Stomach (tissue), 4 donors: ENCODE measurements at regions not wholly inside any gene's neighbourhood (a gene's known extent, or its start where the extent isn't known, plus 50 kb on each side); places are given as distances from the start of the nearest gene placed in this dataset.

Experiments
- EP300 ChIP-seq: sonication (generic); formaldehyde crosslinking; IDR thresholded peaks from one replicate; pipeline ENCODE4 v1.6.1; 2017; ENCODE audit warnings: antibody characterized with exemption
- POLR2A ChIP-seq, 4 donors: fragments of 450-650 bp; IDR thresholded peaks; one replicate each; pipeline ENCODE4 v1.6.1; 2016; ENCODE audit warnings: antibody characterized with exemption in 4 of 4, control low read depth in 2 of 4, mild to moderate bottlenecking in 1 of 4, moderate library complexity in 1 of 4
- POLR2AphosphoS5 ChIP-seq, 3 donors: sonication (generic); formaldehyde crosslinking; IDR thresholded peaks; one replicate each; pipeline ENCODE4 v1.6.1; 2016; ENCODE audit warnings: antibody characterized with exemption in 3 of 3
- TF ChIP-seq, protein P1 (sequence below), 7 experiments: fragments of 450-650 bp in 4 of 7; fragments of 200-600 bp in 3 of 7; sonication (generic) in 3 of 7; IDR thresholded peaks; one replicate each; pipeline ENCODE4 v1.5.1; 2016 to 2019; ENCODE audit warnings: antibody characterized with exemption in 7 of 7, control low read depth in 2 of 7, mild to moderate bottlenecking in 1 of 7

DNA sequence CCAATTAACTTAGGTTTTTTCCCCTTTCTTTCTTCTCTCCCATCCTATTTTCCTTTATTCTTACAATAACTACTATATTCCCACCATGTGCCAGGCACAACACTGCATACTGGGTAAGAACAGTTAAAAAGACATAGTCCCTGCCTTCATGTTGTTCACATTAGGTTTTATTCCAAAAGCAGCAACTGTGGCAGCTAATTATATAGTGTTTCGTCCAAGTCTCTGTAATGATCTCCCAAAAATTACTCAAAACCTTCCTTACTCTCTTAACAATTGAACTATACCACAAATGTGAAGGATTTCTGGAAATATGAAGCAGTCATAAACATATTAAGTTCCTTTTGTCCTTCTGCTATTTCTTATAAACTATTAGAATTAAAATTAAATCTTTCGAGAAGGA lies 184.1 kb upstream of the C11orf58 start:
- no peak for TF ChIP-seq POLR2A (IDR thresholded peaks at IDR 0.05)
- TF ChIP-seq POLR2AphosphoS5 (IDR thresholded peaks at IDR 0.05) = no peak
- TF ChIP-seq, protein P1, sequence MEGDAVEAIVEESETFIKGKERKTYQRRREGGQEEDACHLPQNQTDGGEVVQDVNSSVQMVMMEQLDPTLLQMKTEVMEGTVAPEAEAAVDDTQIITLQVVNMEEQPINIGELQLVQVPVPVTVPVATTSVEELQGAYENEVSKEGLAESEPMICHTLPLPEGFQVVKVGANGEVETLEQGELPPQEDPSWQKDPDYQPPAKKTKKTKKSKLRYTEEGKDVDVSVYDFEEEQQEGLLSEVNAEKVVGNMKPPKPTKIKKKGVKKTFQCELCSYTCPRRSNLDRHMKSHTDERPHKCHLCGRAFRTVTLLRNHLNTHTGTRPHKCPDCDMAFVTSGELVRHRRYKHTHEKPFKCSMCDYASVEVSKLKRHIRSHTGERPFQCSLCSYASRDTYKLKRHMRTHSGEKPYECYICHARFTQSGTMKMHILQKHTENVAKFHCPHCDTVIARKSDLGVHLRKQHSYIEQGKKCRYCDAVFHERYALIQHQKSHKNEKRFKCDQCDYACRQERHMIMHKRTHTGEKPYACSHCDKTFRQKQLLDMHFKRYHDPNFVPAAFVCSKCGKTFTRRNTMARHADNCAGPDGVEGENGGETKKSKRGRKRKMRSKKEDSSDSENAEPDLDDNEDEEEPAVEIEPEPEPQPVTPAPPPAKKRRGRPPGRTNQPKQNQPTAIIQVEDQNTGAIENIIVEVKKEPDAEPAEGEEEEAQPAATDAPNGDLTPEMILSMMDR (IDR thresholded peaks at IDR 0.05) = no peak
- no peak for TF ChIP-seq EP300
